Caco-2 (cell line): ENCODE measurements at regions not wholly inside any gene's neighbourhood (a gene's known extent, or its start where the extent isn't known, plus 50 kb on each side); places are given as distances from the start of the nearest gene placed in this dataset.

ENCODE experiments used
- BruUV-seq: library from RNA; stranded (reverse); fragments of 400-500 nt; replicated peaks from 2 replicates; lab custom pipeline; 2021; lab: Mats Ljungman, UMichigan
- CTCF ChIA-PET: fragments of 300-600 bp; sonication (Branson Sonifier 250); formaldehyde crosslinking; loops from one replicate; lab custom pipeline; 2022; ENCODE audit warnings: antibody characterized with exemption; lab: Charles Lee
- POLR2A ChIA-PET: fragments of 300-600 bp; sonication (Branson Sonifier 250); formaldehyde crosslinking; loops from one replicate; lab custom pipeline; 2022; ENCODE audit warnings: antibody characterized with exemption; lab: Charles Lee
- DNase-seq, 2 experiments: peaks; one replicate each; pipeline versions ENCODE4 v3.0.0 to v3.0.0-alpha.2; 2020 to 2022
- H3K27me3 ChIP-seq: replicated peaks from 2 replicates; pipeline ENCODE4 v1.6.0; 2011; ENCODE audit warnings: low read length; ENCODE audit not compliant: control insufficient read depth, insufficient read depth
- H3K36me3 ChIP-seq: 2 replicates; pipeline ENCODE4 v1.5.1; 2011; ENCODE audit warnings: low read length; ENCODE audit not compliant: control insufficient read depth, insufficient read depth
- H3K4me1 ChIP-seq: fragments of 250-450 bp; sonication (Bioruptor Pico); 2 replicates; pipeline ENCODE4 v1.5.1; 2020; ENCODE audit warnings: mild to moderate bottlenecking
- H3K4me3 ChIP-seq: 2 replicates; pipeline ENCODE4 v1.5.1; 2011; ENCODE audit warnings: low read depth, mild to moderate bottlenecking, control low read depth, low read length
- H3K9me3 ChIP-seq: fragments of 250-450 bp; sonication (Bioruptor Pico); 2 replicates; pipeline ENCODE4 v1.5.1; 2020; ENCODE audit warnings: mild to moderate bottlenecking, moderate library complexity
- H3K27ac Mint-ChIP-seq: one replicate; pipeline ENCODE4 v1.8.0; 2022; ENCODE audit warnings: mixed read lengths; ENCODE audit not compliant: unreplicated experiment
- H3K27me3 Mint-ChIP-seq: one replicate; pipeline ENCODE4 v1.8.0; 2022; ENCODE audit warnings: mixed read lengths; ENCODE audit not compliant: insufficient read depth, unreplicated experiment
- H3K36me3 Mint-ChIP-seq: one replicate; pipeline ENCODE4 v1.8.0; 2022; ENCODE audit warnings: mild to moderate bottlenecking, mixed read lengths; ENCODE audit not compliant: insufficient read depth, unreplicated experiment
- H3K4me1 Mint-ChIP-seq: one replicate; pipeline ENCODE4 v1.8.0; 2022; ENCODE audit warnings: low read depth, mixed read lengths; ENCODE audit not compliant: unreplicated experiment
- H3K4me3 Mint-ChIP-seq: one replicate; pipeline ENCODE4 v1.8.0; 2022; ENCODE audit warnings: mild to moderate bottlenecking, moderate library complexity, mixed read lengths; ENCODE audit not compliant: unreplicated experiment
- H3K9me3 Mint-ChIP-seq: one replicate; pipeline ENCODE4 v1.8.0; 2022; ENCODE audit warnings: mixed read lengths; ENCODE audit not compliant: unreplicated experiment
- intact Hi-C: fragments of 100-400 bp; cut with micrococcal nuclease; formaldehyde crosslinking; loops from one replicate; pipeline ENCODE4 v1.10.0; 2022; ENCODE audit not compliant: unreplicated experiment
- TF ChIP-seq, protein P1 (sequence below), 2 experiments: fragments of 200-600 bp in 1 of 2; IDR thresholded peaks; 1 replicate in 1 of 2; 2 replicates in 1 of 2; pipeline versions ENCODE4 v1.5.1 to v1.8.0; 2011 to 2022; ENCODE audit warnings: antibody characterized with exemption in 1 of 2, control low read depth in 1 of 2, inconsistent platforms in 1 of 2, low read depth in 1 of 2, low read length in 1 of 2, mild to moderate bottlenecking in 1 of 2, moderate library complexity in 1 of 2; ENCODE audit not compliant: insufficient read depth in 1 of 2, severe bottlenecking in 1 of 2, unreplicated experiment in 1 of 2

DNA sequence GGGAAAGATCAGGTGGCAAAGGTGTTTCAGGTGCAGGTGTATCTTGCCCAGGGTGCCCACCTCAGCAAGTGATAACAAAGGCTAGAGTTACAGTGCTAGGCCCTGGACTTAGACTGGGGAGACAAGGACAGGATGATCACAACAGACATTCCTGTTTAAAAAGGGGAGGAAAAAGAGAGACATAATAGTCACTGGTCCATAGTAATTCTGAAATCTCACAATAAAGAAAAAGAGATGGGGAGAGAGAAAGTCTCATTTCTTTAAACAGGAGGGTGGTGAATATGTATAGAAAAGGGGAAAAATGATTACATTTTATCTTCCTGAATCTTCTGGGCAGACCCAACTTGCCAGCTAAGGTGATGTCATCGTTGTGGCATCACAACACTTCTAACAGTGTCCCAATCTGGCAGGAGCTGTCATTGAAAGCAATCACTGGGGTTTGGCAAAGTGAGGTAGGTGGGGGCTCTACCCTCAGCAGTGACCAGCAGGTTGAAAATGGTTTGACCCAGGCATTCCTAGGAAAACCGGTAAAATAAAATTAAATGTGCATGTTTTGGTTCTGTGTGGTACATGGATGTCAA, 99.5 kb downstream of the ZNF621 start:
- H3K36me3 Mint-ChIP-seq = no peaks in the 10 kb centered on the region
- H3K4me3 Mint-ChIP-seq = no peak overlapping the region
- no peak overlapping the region for H3K27ac Mint-ChIP-seq
- TF ChIP-seq, protein P1, sequence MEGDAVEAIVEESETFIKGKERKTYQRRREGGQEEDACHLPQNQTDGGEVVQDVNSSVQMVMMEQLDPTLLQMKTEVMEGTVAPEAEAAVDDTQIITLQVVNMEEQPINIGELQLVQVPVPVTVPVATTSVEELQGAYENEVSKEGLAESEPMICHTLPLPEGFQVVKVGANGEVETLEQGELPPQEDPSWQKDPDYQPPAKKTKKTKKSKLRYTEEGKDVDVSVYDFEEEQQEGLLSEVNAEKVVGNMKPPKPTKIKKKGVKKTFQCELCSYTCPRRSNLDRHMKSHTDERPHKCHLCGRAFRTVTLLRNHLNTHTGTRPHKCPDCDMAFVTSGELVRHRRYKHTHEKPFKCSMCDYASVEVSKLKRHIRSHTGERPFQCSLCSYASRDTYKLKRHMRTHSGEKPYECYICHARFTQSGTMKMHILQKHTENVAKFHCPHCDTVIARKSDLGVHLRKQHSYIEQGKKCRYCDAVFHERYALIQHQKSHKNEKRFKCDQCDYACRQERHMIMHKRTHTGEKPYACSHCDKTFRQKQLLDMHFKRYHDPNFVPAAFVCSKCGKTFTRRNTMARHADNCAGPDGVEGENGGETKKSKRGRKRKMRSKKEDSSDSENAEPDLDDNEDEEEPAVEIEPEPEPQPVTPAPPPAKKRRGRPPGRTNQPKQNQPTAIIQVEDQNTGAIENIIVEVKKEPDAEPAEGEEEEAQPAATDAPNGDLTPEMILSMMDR (IDR thresholded peaks at IDR 0.05; ENCODE audit: insufficient read depth in 1 of 2, low read depth in 1 of 2, low read length in 1 of 2, severe bottlenecking in 1 of 2, unreplicated experiment in 1 of 2) = no peak
- no peak for DNase-seq
- Histone ChIP-seq H3K4me3 (no peak overlapping the region), H3K36me3 (no peaks in the 10 kb centered on the region), H3K9me3 (no peaks in the 10 kb centered on the region), H3K4me1 (no peaks in the 10 kb centered on the region), H3K27me3 (no peaks in the 10 kb centered on the region; the same call in 1 of the 2 replicates)
- BruUV-seq = no TSS peak
- intact Hi-C loops = no loop called here
- H3K9me3 Mint-ChIP-seq = peaks cover 9% of the 10 kb centered on the region
- no peaks in the 10 kb centered on the region for H3K27me3 Mint-ChIP-seq
- CTCF ChIA-PET = no interaction called here
- no peaks in the 10 kb centered on the region for H3K4me1 Mint-ChIP-seq
- POLR2A ChIA-PET = no interaction called here

DNA sequence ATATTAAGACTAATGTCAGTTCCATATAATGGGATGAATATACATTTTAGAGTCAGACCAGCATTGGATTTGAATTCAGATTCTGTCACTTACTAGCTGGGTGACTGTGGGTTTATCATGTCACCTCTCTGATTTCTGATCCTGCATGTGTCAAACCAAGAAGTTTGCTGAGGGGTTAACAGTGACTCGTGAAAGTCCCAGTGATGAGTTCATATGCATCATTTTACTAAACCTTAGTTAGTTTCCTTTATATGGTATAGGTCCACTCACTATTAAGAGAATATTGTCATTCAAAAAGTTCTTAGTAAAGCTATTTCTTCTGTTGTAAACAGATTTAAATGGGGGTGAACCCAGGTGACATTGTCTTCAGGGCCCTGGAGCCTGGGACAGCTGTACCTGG, 102.3 kb downstream of the ZNF621 start:
- no peaks in the 10 kb centered on the region; the same call in 1 of the 2 replicates for H3K27me3 ChIP-seq
- H3K36me3 Mint-ChIP-seq = no peaks in the 10 kb centered on the region
- H3K4me3 Mint-ChIP-seq = no peak overlapping the region
- POLR2A ChIA-PET = no interaction called here
- H3K36me3 ChIP-seq = no peaks in the 10 kb centered on the region
- no peak overlapping the region for H3K4me3 ChIP-seq
- BruUV-seq = no TSS peak
- H3K9me3 ChIP-seq = no peaks in the 10 kb centered on the region
- H3K27me3 Mint-ChIP-seq = no peaks in the 10 kb centered on the region
- CTCF ChIA-PET = no interaction called here
- H3K27ac Mint-ChIP-seq = no peak overlapping the region
- peaks cover 9% of the 10 kb centered on the region for H3K9me3 Mint-ChIP-seq
- no peaks in the 10 kb centered on the region for H3K4me1 ChIP-seq
- H3K4me1 Mint-ChIP-seq = no peaks in the 10 kb centered on the region
- intact Hi-C loops = no loop called here
- DNase-seq = no peak
- TF ChIP-seq, protein P1 (IDR thresholded peaks at IDR 0.05; ENCODE audit: insufficient read depth in 1 of 2, low read depth in 1 of 2, low read length in 1 of 2, severe bottlenecking in 1 of 2, unreplicated experiment in 1 of 2) = no peak

DNA sequence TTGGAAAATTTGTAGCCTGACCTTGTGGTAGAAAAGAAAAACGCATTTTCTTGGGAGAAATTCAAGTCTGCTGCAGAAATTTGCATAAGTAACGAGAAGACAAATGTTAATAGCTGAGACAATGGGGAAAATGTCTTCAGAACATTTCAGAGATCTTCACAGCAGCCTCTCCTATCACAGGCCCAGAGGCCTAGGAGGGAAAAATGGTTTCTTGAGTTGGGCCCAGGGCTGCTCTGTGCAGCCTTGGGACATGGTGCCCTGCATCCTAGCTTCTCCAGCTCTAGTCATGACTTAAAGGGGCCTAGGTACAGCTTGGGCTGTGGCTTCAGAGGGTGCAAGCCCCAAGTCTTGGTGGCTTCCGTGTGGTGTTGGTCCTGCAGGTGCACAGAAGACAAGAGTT, 104.2 kb downstream of the ZNF621 start:
- H3K4me3 Mint-ChIP-seq = no peak overlapping the region
- BruUV-seq = no TSS peak
- Histone ChIP-seq H3K9me3 (no peaks in the 10 kb centered on the region), H3K27me3 (no peaks in the 10 kb centered on the region), H3K4me3 (no peak overlapping the region), H3K4me1 (no peaks in the 10 kb centered on the region), H3K36me3 (no peaks in the 10 kb centered on the region)
- no peak overlapping the region for H3K27ac Mint-ChIP-seq
- CTCF ChIA-PET = no interaction called here
- no peaks in the 10 kb centered on the region for H3K36me3 Mint-ChIP-seq
- no peaks in the 10 kb centered on the region for H3K27me3 Mint-ChIP-seq
- no peaks in the 10 kb centered on the region for H3K4me1 Mint-ChIP-seq
- no peak for DNase-seq
- peaks cover 12% of the 10 kb centered on the region for H3K9me3 Mint-ChIP-seq
- POLR2A ChIA-PET = no interaction called here
- intact Hi-C loops = no loop called here
- TF ChIP-seq, protein P1 (IDR thresholded peaks at IDR 0.05; ENCODE audit: insufficient read depth in 1 of 2, low read depth in 1 of 2, low read length in 1 of 2, severe bottlenecking in 1 of 2, unreplicated experiment in 1 of 2) = no peak
